ENCODE measurements at regions not wholly inside any gene's neighbourhood (a gene's known extent, or its start where the extent isn't known, plus 50 kb on each side); places are given as distances from the start of the nearest gene placed in this dataset.

DNA sequence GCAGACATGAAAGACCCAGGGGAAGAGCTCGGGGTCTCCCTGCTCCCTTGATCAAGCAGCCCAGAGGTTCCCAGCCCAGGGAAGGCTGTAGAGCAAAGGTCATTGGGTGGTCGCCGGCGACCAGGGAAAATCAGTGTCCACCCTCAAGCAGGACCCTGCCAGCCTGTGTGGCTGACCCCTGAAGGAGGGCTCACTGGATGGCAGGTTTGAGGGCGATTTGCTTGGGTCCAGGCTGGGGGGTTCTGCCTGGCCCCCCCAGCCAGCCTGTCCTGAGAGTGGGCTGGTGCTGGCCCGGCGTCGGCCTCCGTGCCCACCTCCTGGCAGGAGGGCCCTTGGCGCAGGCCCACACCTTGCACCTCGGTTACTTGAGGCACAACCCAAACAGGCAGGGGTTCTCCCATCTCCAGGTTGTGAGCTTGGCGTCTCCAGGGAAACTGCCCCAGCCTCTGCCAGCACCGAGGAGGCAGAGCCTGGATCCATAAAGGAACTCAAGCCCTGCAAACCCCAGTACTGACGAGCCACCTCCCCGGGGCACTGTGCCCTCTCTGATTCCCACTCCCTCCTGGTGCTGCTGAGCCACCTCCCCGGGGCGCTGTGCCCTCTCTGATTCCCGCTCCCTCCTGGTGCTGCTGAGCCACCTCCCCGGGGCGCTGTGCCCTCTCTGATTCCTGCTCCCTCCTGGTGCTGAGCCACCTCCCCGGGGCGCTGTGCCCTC, 329.0 kb upstream of the SFSWAP start:
- H3K36me3 ChIP-seq: no peaks in the 10 kb centered on the region
- H3K27ac ChIP-seq: no peak overlapping the region
- peak in 1 of 3 donors; percentile 13 for DNase-seq
- H3K27me3 ChIP-seq: no peaks in the 10 kb centered on the region
- TF ChIP-seq POLR2A (IDR thresholded peaks at IDR 0.05) (no peak), CTCF (IDR thresholded peaks at IDR 0.05) (no peak)
- no peaks in the 10 kb centered on the region for H3K4me1 ChIP-seq
- H3K4me3 ChIP-seq: no peak overlapping the region
- no peaks in the 10 kb centered on the region for H3K9me3 ChIP-seq

GRCh38 chr12:131383291-131383690, 327.6 kb upstream of the SFSWAP start:
- Histone ChIP-seq H3K4me3 (no peak overlapping the region), H3K27me3 (no peaks in the 10 kb centered on the region), H3K4me1 (no peaks in the 10 kb centered on the region), H3K9me3 (no peaks in the 10 kb centered on the region), H3K27ac (no peak overlapping the region), H3K36me3 (no peaks in the 10 kb centered on the region)
- TF ChIP-seq CTCF (IDR thresholded peaks at IDR 0.05): no peak
- TF ChIP-seq POLR2A (IDR thresholded peaks at IDR 0.05): no peak
- no peak for DNase-seq

DNA sequence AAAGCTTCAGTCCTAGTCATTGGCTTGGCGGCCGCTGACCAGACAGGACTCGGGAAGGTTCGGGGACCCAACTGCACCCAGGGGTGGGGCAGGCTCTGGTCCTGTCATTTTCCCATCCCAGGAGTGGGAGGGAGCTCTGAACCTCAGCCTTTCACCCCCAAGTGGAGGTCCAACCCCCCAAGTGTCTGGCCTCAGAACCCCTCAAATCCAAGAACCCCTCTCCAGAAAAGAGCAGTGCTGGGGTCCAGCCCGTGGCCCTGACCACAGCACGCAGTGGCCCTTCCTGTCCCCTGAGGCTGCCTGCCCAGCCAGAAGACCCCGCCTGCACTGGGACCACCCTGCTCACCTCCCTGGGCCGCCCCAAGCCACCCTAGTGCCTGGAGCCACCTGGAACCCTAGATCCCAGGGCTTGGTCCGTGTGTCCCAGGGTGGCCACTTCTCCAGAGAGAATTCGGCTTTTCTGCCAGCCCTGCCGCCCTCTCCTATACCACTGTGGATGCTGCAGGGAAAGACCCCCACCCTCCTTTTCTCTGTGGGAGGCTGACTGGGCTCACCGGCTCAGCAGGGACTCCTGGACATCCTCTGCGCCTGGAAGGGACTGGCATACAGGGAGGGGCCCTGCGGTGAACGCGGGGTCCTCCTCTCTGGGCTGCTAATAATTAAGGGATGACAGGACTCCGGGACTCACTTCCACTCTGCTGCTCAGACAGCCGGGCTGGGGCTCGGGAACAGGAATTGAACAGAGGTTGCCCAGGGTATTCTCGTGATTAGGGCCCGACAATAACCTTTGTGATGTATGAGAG, 326.9 kb upstream of the SFSWAP start:
- TF ChIP-seq CTCF (IDR thresholded peaks at IDR 0.05) (no peak), POLR2A (IDR thresholded peaks at IDR 0.05) (no peak)
- Histone ChIP-seq H3K27ac (no peak overlapping the region), H3K9me3 (no peaks in the 10 kb centered on the region), H3K4me3 (no peak overlapping the region), H3K4me1 (no peaks in the 10 kb centered on the region), H3K27me3 (no peaks in the 10 kb centered on the region), H3K36me3 (no peaks in the 10 kb centered on the region)
- DNase-seq: peak in 1 of 3 donors; percentile 39

- Histone ChIP-seq H3K27ac (no peak overlapping the region), H3K4me1 (no peaks in the 10 kb centered on the region), H3K4me3 (no peak overlapping the region), H3K9me3 (no peaks in the 10 kb centered on the region), H3K27me3 (no peaks in the 10 kb centered on the region), H3K36me3 (no peaks in the 10 kb centered on the region)
- DNase-seq: peak in 1 of 3 donors; percentile 14
- no peak for TF ChIP-seq CTCF (IDR thresholded peaks at IDR 0.05)
- no peak for TF ChIP-seq POLR2A (IDR thresholded peaks at IDR 0.05)
These were observed 326.4 kb upstream of the SFSWAP start for GRCh38 chr12:131384544-131384855.

DNA sequence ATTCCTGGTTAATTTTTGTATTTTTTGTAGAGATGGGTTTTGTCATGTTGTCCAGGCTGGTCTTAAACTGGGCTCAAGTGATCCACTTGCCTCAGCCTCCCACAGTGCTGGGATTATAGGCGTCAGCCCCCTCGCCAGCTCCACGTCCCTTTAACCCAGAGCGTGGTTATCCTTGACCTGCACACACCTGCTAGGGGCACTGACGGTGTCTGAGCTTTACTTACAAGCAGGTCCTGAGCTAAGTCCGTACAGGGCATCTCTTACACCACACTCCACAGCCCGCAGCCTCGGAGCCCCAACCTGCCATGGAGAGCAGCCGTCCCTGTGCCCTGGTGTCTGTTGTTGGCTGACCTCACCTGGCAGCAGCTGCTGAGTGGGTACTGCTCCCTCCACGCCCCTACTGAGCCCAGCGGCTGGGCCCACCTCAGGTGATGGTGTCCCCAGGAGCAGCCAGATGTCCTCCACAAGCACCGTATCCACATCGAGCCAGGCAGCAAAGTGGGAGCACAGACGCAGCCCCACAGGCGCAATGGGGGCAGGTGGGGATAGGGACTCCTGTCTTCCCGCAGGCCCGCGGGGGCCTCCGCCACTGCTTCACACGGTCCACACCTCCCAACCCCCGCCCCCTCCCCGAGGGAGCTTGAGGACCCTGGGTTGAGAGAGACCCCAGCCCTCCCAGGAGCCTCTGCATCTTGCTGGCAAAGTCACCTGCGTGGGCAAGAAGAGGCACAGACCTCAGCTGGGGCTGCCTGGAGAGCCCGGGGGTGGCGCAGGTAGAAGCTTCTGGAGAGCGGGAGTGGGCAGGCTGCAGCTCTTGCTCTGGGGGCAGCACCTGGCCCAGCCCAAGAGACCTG, 325.4 kb upstream of the SFSWAP start:
- H3K4me3 ChIP-seq: no peak overlapping the region
- no peaks in the 10 kb centered on the region for H3K9me3 ChIP-seq
- H3K36me3 ChIP-seq: no peaks in the 10 kb centered on the region
- no peaks in the 10 kb centered on the region for H3K27me3 ChIP-seq
- H3K27ac ChIP-seq: no peak overlapping the region
- H3K4me1 ChIP-seq: no peaks in the 10 kb centered on the region
- peak in 1 of 3 donors; percentile 33 for DNase-seq
- no peak for TF ChIP-seq CTCF (IDR thresholded peaks at IDR 0.05)
- TF ChIP-seq POLR2A (IDR thresholded peaks at IDR 0.05): no peak
